SU-DHL-6 (cell line): ENCODE measurements at regions not wholly inside any gene's neighbourhood (a gene's known extent, or its start where the extent isn't known, plus 50 kb on each side); places are given as distances from the start of the nearest gene placed in this dataset.

Experiments
- H2AFZ ChIP-seq: fragments of 200-600 bp; sonication (generic); 2 replicates; pipeline ENCODE4 v1.6.1; 2014; ENCODE audit warnings: low read depth, mild to moderate bottlenecking, moderate library complexity, mixed read lengths, antibody characterized with exemption, low read length; ENCODE audit not compliant: severe bottlenecking
- H3F3A ChIP-seq: fragments of 200-600 bp; shearing (Covaris generic); 2 replicates; pipeline ENCODE4 v1.6.0; 2016; ENCODE audit warnings: antibody characterized with exemption, mild to moderate bottlenecking; ENCODE audit not compliant: insufficient read depth
- H3K27ac ChIP-seq: fragments of 200-600 bp; sonication (generic); 2 replicates; pipeline ENCODE4 v1.5.1; 2016; ENCODE audit warnings: low read depth, mild to moderate bottlenecking, low read length, moderate library complexity, mixed read lengths
- H3K27me3 ChIP-seq: fragments of 200-600 bp; sonication (generic), shearing (Covaris generic); 2 replicates; pipeline ENCODE4 v1.6.0; 2014; ENCODE audit warnings: mild to moderate bottlenecking, low read length
- H3K36me3 ChIP-seq: fragments of 200-600 bp; sonication (generic); 2 replicates; pipeline ENCODE4 v1.6.1; 2014; ENCODE audit warnings: mild to moderate bottlenecking, low read length, mixed read lengths
- H3K4me2 ChIP-seq: fragments of 300-600, 200-600 bp; shearing (Covaris generic), sonication (generic); 2 replicates; pipeline ENCODE4 v1.6.0; 2014; ENCODE audit warnings: low read length, low read depth, mild to moderate bottlenecking; ENCODE audit not compliant: poor library complexity, severe bottlenecking
- H3K4me3 ChIP-seq: fragments of 200-600 bp; sonication (generic); 2 replicates; pipeline ENCODE4 v1.5.1; 2014; ENCODE audit warnings: antibody characterized with exemption, low read length, mild to moderate bottlenecking, mixed read lengths; ENCODE audit not compliant: insufficient read depth, poor library complexity, severe bottlenecking
- H3K79me2 ChIP-seq: fragments of 200-600 bp; sonication (generic); 2 replicates; pipeline ENCODE4 v1.6.1; 2014; ENCODE audit warnings: mild to moderate bottlenecking, low read length, moderate library complexity; ENCODE audit not compliant: insufficient read depth
- H3K9ac ChIP-seq: fragments of 200-600 bp; sonication (generic); 2 replicates; pipeline ENCODE4 v1.7.0; 2014; ENCODE audit warnings: mild to moderate bottlenecking, low read length
- H3K9me2 ChIP-seq: fragments of 200-600 bp; sonication (generic); replicated peaks from 2 replicates; pipeline ENCODE4 v1.6.1; 2014; ENCODE audit warnings: low read length; ENCODE audit not compliant: insufficient read depth
- H3K9me3 ChIP-seq: fragments of 200-600 bp; sonication (generic); 2 replicates; pipeline ENCODE4 v1.6.1; 2014; ENCODE audit warnings: low read length, mixed read lengths; ENCODE audit not compliant: insufficient read depth
- H4K20me1 ChIP-seq: fragments of 200-600 bp; sonication (generic); 2 replicates; pipeline ENCODE4 v1.6.1; 2014; ENCODE audit warnings: low read depth, mild to moderate bottlenecking, antibody characterized with exemption, low read length, moderate library complexity, mixed read lengths
- CTCF ChIP-seq: fragments of 200-600 bp; sonication (generic); IDR thresholded peaks from one replicate; pipeline ENCODE4 v1.5.1; 2017; ENCODE audit warnings: antibody characterized with exemption, mild to moderate bottlenecking, low read length, moderate library complexity; ENCODE audit not compliant: insufficient read depth, poor library complexity, severe bottlenecking
- EZH2phosphoT487 ChIP-seq: fragments of 200-600 bp; sonication (generic), shearing (Covaris generic); conservative IDR thresholded peaks from 2 replicates; pipeline ENCODE4 v1.6.1; 2018; ENCODE audit warnings: mild to moderate bottlenecking, antibody characterized with exemption, low read length, moderate library complexity, mixed read lengths

- Histone ChIP-seq H3K4me2 (no peak overlapping the region), H2AFZ (no peak overlapping the region), H3K4me3 (no peak overlapping the region), H3K36me3 (no peaks in the 10 kb centered on the region), H3K9me2 (no peaks in the 10 kb centered on the region), H3K27me3 (no peaks in the 10 kb centered on the region), H3K9ac (no peak overlapping the region), H3F3A (no peaks in the 10 kb centered on the region), H3K9me3 (no peaks in the 10 kb centered on the region), H3K79me2 (no peaks in the 10 kb centered on the region), H3K27ac (no peak overlapping the region), H4K20me1 (no peaks in the 10 kb centered on the region)
- TF ChIP-seq EZH2phosphoT487 (no peak), CTCF (no peak)
These were observed 469.2 kb downstream of the ADRA2A start for GRCh38 chr10:111545861-111546605.

GRCh38 chr10:111548084-111548726 is 471.4 kb downstream of the ADRA2A start:
- H3K36me3 ChIP-seq: no peaks in the 10 kb centered on the region
- no peaks in the 10 kb centered on the region for H3K79me2 ChIP-seq
- H3K4me3 ChIP-seq: no peak overlapping the region
- H2AFZ ChIP-seq: no peak overlapping the region
- no peaks in the 10 kb centered on the region for H3K9me2 ChIP-seq
- H3K9me3 ChIP-seq: no peaks in the 10 kb centered on the region
- H4K20me1 ChIP-seq: no peaks in the 10 kb centered on the region
- H3K4me2 ChIP-seq: no peak overlapping the region
- no peak overlapping the region for H3K27ac ChIP-seq
- H3K9ac ChIP-seq: no peak overlapping the region
- no peaks in the 10 kb centered on the region for H3F3A ChIP-seq
- TF ChIP-seq CTCF (no peak), EZH2phosphoT487 (no peak)
- no peaks in the 10 kb centered on the region for H3K27me3 ChIP-seq

GRCh38 chr10:111551001-111551400 is 474.2 kb downstream of the ADRA2A start:
- H2AFZ ChIP-seq: no peak overlapping the region
- H3K27ac ChIP-seq: no peak overlapping the region

More at GRCh38 chr10:111551001-111551400, 474.2 kb downstream of the ADRA2A start:
- Histone ChIP-seq H3F3A (no peaks in the 10 kb centered on the region), H3K9ac (no peak overlapping the region), H4K20me1 (no peaks in the 10 kb centered on the region), H3K4me2 (no peak overlapping the region), H3K9me3 (no peaks in the 10 kb centered on the region), H3K9me2 (no peaks in the 10 kb centered on the region), H3K4me3 (no peak overlapping the region), H3K79me2 (no peaks in the 10 kb centered on the region), H3K27me3 (no peaks in the 10 kb centered on the region), H3K36me3 (no peaks in the 10 kb centered on the region)
- TF ChIP-seq CTCF: no peak
- no peak for TF ChIP-seq EZH2phosphoT487
